Trophoblast cell (in vitro differentiated cells and primary cell): ENCODE measurements at regions not wholly inside any gene's neighbourhood (a gene's known extent, or its start where the extent isn't known, plus 50 kb on each side); places are given as distances from the start of the nearest gene placed in this dataset.

Source experiments
- DNase-seq, 2 donors: peaks; one replicate each; pipeline ENCODE4 v3.0.0-alpha.2; 2016
- H2AFZ ChIP-seq: 2 replicates; pipeline ENCODE4 v1.6.1; 2013; ENCODE audit warnings: low read length, moderate library complexity, mild to moderate bottlenecking; ENCODE audit not compliant: insufficient read depth, poor library complexity
- H2AK5ac ChIP-seq: 2 replicates; pipeline ENCODE4 v1.6.1; 2013; ENCODE audit warnings: mild to moderate bottlenecking, low read length
- H2BK120ac ChIP-seq: 2 replicates; pipeline ENCODE4 v1.6.1; 2013; ENCODE audit warnings: low read length, mild to moderate bottlenecking, moderate library complexity; ENCODE audit not compliant: insufficient read depth, poor library complexity
- H2BK12ac ChIP-seq: 2 replicates; pipeline ENCODE4 v1.6.1; 2013; ENCODE audit warnings: mild to moderate bottlenecking, low read length, moderate library complexity
- H2BK5ac ChIP-seq: 2 replicates; pipeline ENCODE4 v1.6.1; 2013; ENCODE audit warnings: low read length, low read depth, moderate library complexity, mild to moderate bottlenecking; ENCODE audit not compliant: poor library complexity
- H3K14ac ChIP-seq: 2 replicates; pipeline ENCODE4 v1.6.1; 2013; ENCODE audit warnings: mild to moderate bottlenecking, low read length
- H3K18ac ChIP-seq: 2 replicates; pipeline ENCODE4 v1.6.1; 2013; ENCODE audit warnings: mild to moderate bottlenecking, low read length
- H3K23ac ChIP-seq: 2 replicates; pipeline ENCODE4 v1.6.1; 2013; ENCODE audit warnings: low read length
- H3K27ac ChIP-seq: 2 replicates; pipeline ENCODE4 v1.5.1; 2013; ENCODE audit warnings: low read depth, mild to moderate bottlenecking, inconsistent platforms, low read length, moderate library complexity
- H3K27me3 ChIP-seq: 2 replicates; pipeline ENCODE4 v1.6.1; 2013; ENCODE audit warnings: inconsistent platforms, mild to moderate bottlenecking, low read length, moderate library complexity; ENCODE audit not compliant: insufficient read depth
- H3K36me3 ChIP-seq, 2 experiments: 1 replicate in 1 of 2; 2 replicates in 1 of 2; pipeline ENCODE4 v1.6.1; 2013; ENCODE audit warnings: low read length in 2 of 2, mild to moderate bottlenecking in 2 of 2, moderate library complexity in 1 of 2; ENCODE audit not compliant: insufficient read depth in 2 of 2, control insufficient read depth in 1 of 2
- H3K4ac ChIP-seq: 2 replicates; pipeline ENCODE4 v1.6.1; 2013; ENCODE audit warnings: low read depth, mild to moderate bottlenecking, low read length, moderate library complexity
- H3K4me1 ChIP-seq, 2 experiments: 1 replicate in 1 of 2; 2 replicates in 1 of 2; pipeline ENCODE4 v1.6.1; 2013; ENCODE audit warnings: low read length in 2 of 2, mild to moderate bottlenecking in 2 of 2, moderate library complexity in 1 of 2; ENCODE audit not compliant: insufficient read depth in 2 of 2, control insufficient read depth in 1 of 2
- H3K4me2 ChIP-seq: 2 replicates; pipeline ENCODE4 v1.6.1; 2013; ENCODE audit warnings: inconsistent platforms, mild to moderate bottlenecking, low read length, moderate library complexity
- H3K4me3 ChIP-seq: 2 replicates; pipeline ENCODE4 v1.5.1; 2013; ENCODE audit warnings: mild to moderate bottlenecking, low read depth, low read length, inconsistent platforms
- H3K79me1 ChIP-seq: one replicate; pipeline ENCODE4 v1.6.1; 2013; ENCODE audit warnings: low read length
- H3K79me2 ChIP-seq: 2 replicates; pipeline ENCODE4 v1.6.1; 2013; ENCODE audit warnings: low read length, mild to moderate bottlenecking; ENCODE audit not compliant: control insufficient read depth, insufficient read depth, poor library complexity
- H3K9ac ChIP-seq: 2 replicates; pipeline ENCODE4 v1.6.1; 2013; ENCODE audit warnings: mild to moderate bottlenecking, low read length
- H3K9me3 ChIP-seq: 2 replicates; pipeline ENCODE4 v1.6.1; 2013; ENCODE audit warnings: low read depth, mild to moderate bottlenecking, control low read depth, inconsistent platforms, low read length; ENCODE audit not compliant: insufficient read depth
- H4K12ac ChIP-seq: 2 replicates; pipeline ENCODE4 v1.6.1; 2013; ENCODE audit warnings: low read depth, mild to moderate bottlenecking, low read length, moderate library complexity
- H4K8ac ChIP-seq: 2 replicates; pipeline ENCODE4 v1.6.1; 2013; ENCODE audit warnings: low read depth, mild to moderate bottlenecking, low read length, moderate library complexity
- H4K91ac ChIP-seq: one replicate; pipeline ENCODE4 v1.6.1; 2013; ENCODE audit warnings: low read depth, mild to moderate bottlenecking, low read length, moderate library complexity
- whole genome bisulfite sequencing: extraction: QIAGEN DNeasy Blood & Tissue Kit; methylation state at CpG from one replicate; pipeline ENCODE4 v1.1.7; 2013; ENCODE audit warnings: missing lambda C conversion rate; ENCODE audit not compliant: insufficient read length, insufficient coverage; ENCODE audit errors: extremely low coverage; 5-methylcytosine and 5-hydroxymethylcytosine counted together

- DNase-seq, result no peak
- Histone ChIP-seq H3K79me2 (no peaks in the 10 kb centered on the region), H3K4ac (no peak overlapping the region), H3K18ac (no peak overlapping the region), H3K36me3 (no peaks in the 10 kb centered on the region), H2AK5ac (no peak overlapping the region), H3K23ac (no peak overlapping the region), H4K12ac (no peak overlapping the region), H3K14ac (no peak overlapping the region), H3K27ac (no peak overlapping the region), H2BK120ac (no peak overlapping the region), H3K79me1 (no peaks in the 10 kb centered on the region), H4K91ac (no peak overlapping the region), H3K9me3 (no peaks in the 10 kb centered on the region), H3K4me2 (no peak overlapping the region), H3K4me3 (no peak overlapping the region), H2AFZ (no peak overlapping the region), H2BK12ac (no peak overlapping the region), H3K27me3 (no peaks in the 10 kb centered on the region), H2BK5ac (no peak overlapping the region), H4K8ac (no peak overlapping the region), H3K4me1 (no peaks in the 10 kb centered on the region), H3K9ac (no peak overlapping the region)
- no CpG with 5 or more reads among the region's 29 CpGs for WGBS
Observed at GRCh38 chr7:12470930-12471329, 67.3 kb upstream of the VWDE start.

GRCh38 chr7:12474035-12474434 is 70.4 kb upstream of the VWDE start:
- H4K8ac ChIP-seq, result no peak overlapping the region
- H3K79me2 ChIP-seq, result no peaks in the 10 kb centered on the region
- no peaks in the 10 kb centered on the region for H3K36me3 ChIP-seq
- no peak overlapping the region for H3K27ac ChIP-seq
- H4K91ac ChIP-seq, result no peak overlapping the region
- H2AK5ac ChIP-seq, result no peak overlapping the region
- no peak for DNase-seq
- no peaks in the 10 kb centered on the region for H3K79me1 ChIP-seq
- H3K4me3 ChIP-seq, result no peak overlapping the region
- H2AFZ ChIP-seq, result no peak overlapping the region
- no peak overlapping the region for H3K4ac ChIP-seq
- H3K14ac ChIP-seq, result no peak overlapping the region
- no peaks in the 10 kb centered on the region for H3K27me3 ChIP-seq
- H3K4me2 ChIP-seq, result no peak overlapping the region
- no peak overlapping the region for H2BK5ac ChIP-seq
- no peaks in the 10 kb centered on the region for H3K4me1 ChIP-seq
- no peaks in the 10 kb centered on the region for H3K9me3 ChIP-seq
- no peak overlapping the region for H3K18ac ChIP-seq
- H3K23ac ChIP-seq, result no peak overlapping the region
- no peak overlapping the region for H4K12ac ChIP-seq
- H2BK120ac ChIP-seq, result no peak overlapping the region
- no CpG with 5 or more reads among the region's 4 CpGs for WGBS
- H3K9ac ChIP-seq, result no peak overlapping the region
- no peak overlapping the region for H2BK12ac ChIP-seq

GRCh38 chr7:12475362-12476063 is 71.8 kb upstream of the VWDE start:
- H3K27me3 ChIP-seq, result no peaks in the 10 kb centered on the region
- H3K23ac ChIP-seq, result no peak overlapping the region
- no peak overlapping the region for H3K4me2 ChIP-seq
- H3K79me1 ChIP-seq, result no peaks in the 10 kb centered on the region
- no peak overlapping the region for H4K91ac ChIP-seq
- H3K9ac ChIP-seq, result no peak overlapping the region
- no peak overlapping the region for H3K18ac ChIP-seq
- H2BK120ac ChIP-seq, result no peak overlapping the region
- H3K4me3 ChIP-seq, result no peak overlapping the region
- H4K8ac ChIP-seq, result no peak overlapping the region
- H2BK12ac ChIP-seq, result no peak overlapping the region
- no CpG with 5 or more reads among the region's 6 CpGs for WGBS
- H2AFZ ChIP-seq, result no peak overlapping the region
- no peak overlapping the region for H3K14ac ChIP-seq
- H4K12ac ChIP-seq, result no peak overlapping the region
- no peak overlapping the region for H3K27ac ChIP-seq
- H2AK5ac ChIP-seq, result no peak overlapping the region
- no peaks in the 10 kb centered on the region for H3K36me3 ChIP-seq
- no peak overlapping the region for H2BK5ac ChIP-seq
- no peaks in the 10 kb centered on the region for H3K9me3 ChIP-seq
- no peaks in the 10 kb centered on the region for H3K4me1 ChIP-seq
- H3K4ac ChIP-seq, result no peak overlapping the region
- DNase-seq, result no peak
- no peaks in the 10 kb centered on the region for H3K79me2 ChIP-seq

- Histone ChIP-seq H3K14ac (no peak overlapping the region), H4K91ac (no peak overlapping the region), H2BK12ac (no peak overlapping the region), H2BK5ac (no peak overlapping the region), H3K27ac (no peak overlapping the region), H4K12ac (no peak overlapping the region), H2BK120ac (no peak overlapping the region), H3K9me3 (no peaks in the 10 kb centered on the region), H2AK5ac (no peak overlapping the region), H3K4me3 (no peak overlapping the region), H3K4ac (no peak overlapping the region), H3K4me1 (no peaks in the 10 kb centered on the region), H3K18ac (no peak overlapping the region), H3K4me2 (no peak overlapping the region), H3K9ac (no peak overlapping the region), H4K8ac (no peak overlapping the region), H3K27me3 (no peaks in the 10 kb centered on the region), H2AFZ (no peak overlapping the region), H3K79me2 (no peaks in the 10 kb centered on the region), H3K79me1 (no peaks in the 10 kb centered on the region), H3K23ac (no peak overlapping the region), H3K36me3 (no peaks in the 10 kb centered on the region)
- no CpG with 5 or more reads among the region's 3 CpGs for WGBS
- DNase-seq, result no peak
Observed at GRCh38 chr7:12477620-12478019, 74.0 kb upstream of the VWDE start.
